ENCODE measurements at regions not wholly inside any gene's neighbourhood (a gene's known extent, or its start where the extent isn't known, plus 50 kb on each side); places are given as distances from the start of the nearest gene placed in this dataset.

DNA sequence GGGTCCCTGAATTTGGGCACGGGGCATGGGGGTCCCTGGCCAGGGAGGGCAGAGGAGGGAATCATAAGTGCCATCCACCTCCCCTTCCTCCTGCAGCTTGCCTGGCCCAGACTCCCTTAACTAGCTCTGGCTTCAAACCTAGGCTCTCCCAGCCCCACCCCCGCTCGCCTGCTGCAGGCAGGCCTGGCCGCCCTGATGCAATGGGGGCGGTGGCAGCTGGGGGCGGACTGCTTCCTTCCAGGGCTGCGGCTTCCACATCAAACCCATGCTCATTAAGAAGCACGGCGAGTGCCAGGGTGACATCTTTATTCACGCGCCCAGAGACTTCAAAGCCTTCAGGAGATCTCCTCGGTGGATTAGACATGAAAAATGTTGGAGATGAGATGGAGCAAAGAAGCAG is 123.1 kb downstream of the TPRA1 start:
- peaks cover 4% of the 10 kb centered on the region for H3K9me3 Mint-ChIP-seq
- peaks cover 7% of the 10 kb centered on the region for H3K4me1 ChIP-seq (ENCODE audit: control insufficient read depth, insufficient read depth, low read length)
- no peak overlapping the region for H3K27ac Mint-ChIP-seq
- H3K9me3 ChIP-seq (ENCODE audit: control insufficient read depth, low read length) = no peaks in the 10 kb centered on the region
- no peaks in the 10 kb centered on the region for H3K36me3 ChIP-seq (ENCODE audit: control insufficient read depth, insufficient read depth, low read length)
- H3K4me3 Mint-ChIP-seq = no peak overlapping the region
- peaks cover 9% of the 10 kb centered on the region for H3K27me3 Mint-ChIP-seq (ENCODE audit: insufficient read depth)
- H3K4me1 Mint-ChIP-seq = peaks cover 8% of the 10 kb centered on the region
- no peak overlapping the region for H3K4me3 ChIP-seq (ENCODE audit: low read length)
- TF ChIP-seq, protein P1, sequence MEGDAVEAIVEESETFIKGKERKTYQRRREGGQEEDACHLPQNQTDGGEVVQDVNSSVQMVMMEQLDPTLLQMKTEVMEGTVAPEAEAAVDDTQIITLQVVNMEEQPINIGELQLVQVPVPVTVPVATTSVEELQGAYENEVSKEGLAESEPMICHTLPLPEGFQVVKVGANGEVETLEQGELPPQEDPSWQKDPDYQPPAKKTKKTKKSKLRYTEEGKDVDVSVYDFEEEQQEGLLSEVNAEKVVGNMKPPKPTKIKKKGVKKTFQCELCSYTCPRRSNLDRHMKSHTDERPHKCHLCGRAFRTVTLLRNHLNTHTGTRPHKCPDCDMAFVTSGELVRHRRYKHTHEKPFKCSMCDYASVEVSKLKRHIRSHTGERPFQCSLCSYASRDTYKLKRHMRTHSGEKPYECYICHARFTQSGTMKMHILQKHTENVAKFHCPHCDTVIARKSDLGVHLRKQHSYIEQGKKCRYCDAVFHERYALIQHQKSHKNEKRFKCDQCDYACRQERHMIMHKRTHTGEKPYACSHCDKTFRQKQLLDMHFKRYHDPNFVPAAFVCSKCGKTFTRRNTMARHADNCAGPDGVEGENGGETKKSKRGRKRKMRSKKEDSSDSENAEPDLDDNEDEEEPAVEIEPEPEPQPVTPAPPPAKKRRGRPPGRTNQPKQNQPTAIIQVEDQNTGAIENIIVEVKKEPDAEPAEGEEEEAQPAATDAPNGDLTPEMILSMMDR (conservative IDR thresholded peaks at IDR 0.05) = no peak
- H3K27ac ChIP-seq (ENCODE audit: low read depth, low read length) = no peak overlapping the region
- H3K9ac ChIP-seq (ENCODE audit: extremely low read depth, low read length, poor library complexity, severe bottlenecking) = no peak overlapping the region
- H3K27me3 ChIP-seq (ENCODE audit: control insufficient read depth, insufficient read depth, low read length, poor library complexity, severe bottlenecking) = no peaks in the 10 kb centered on the region
- WGBS, 2 experiments (ENCODE audit: insufficient coverage in 1 of 2, insufficient read length in 1 of 2) = 79 to 82% methylated on average over 8 to 12 of the region's 12 CpGs
- DNase-seq = peak; percentile 65
- no peaks in the 10 kb centered on the region for H3K36me3 Mint-ChIP-seq (ENCODE audit: low read depth)

- H3K27me3 ChIP-seq (ENCODE audit: control insufficient read depth, insufficient read depth, low read length, poor library complexity, severe bottlenecking) = no peaks in the 10 kb centered on the region
- WGBS, 2 experiments (ENCODE audit: insufficient coverage in 1 of 2, insufficient read length in 1 of 2) = 80 to 97% methylated on average over 6 to 7 of the region's 7 CpGs
- Mint-ChIP-seq H3K27ac (no peak overlapping the region), H3K9me3 (peaks cover 4% of the 10 kb centered on the region), H3K36me3 (ENCODE audit: low read depth) (no peaks in the 10 kb centered on the region), H3K4me1 (peaks cover 2% of the 10 kb centered on the region), H3K27me3 (ENCODE audit: insufficient read depth) (peaks cover 23% of the 10 kb centered on the region), H3K4me3 (no peak overlapping the region)
- no peak overlapping the region for H3K27ac ChIP-seq (ENCODE audit: low read depth, low read length)
- H3K4me1 ChIP-seq (ENCODE audit: control insufficient read depth, insufficient read depth, low read length) = no peaks in the 10 kb centered on the region
- H3K36me3 ChIP-seq (ENCODE audit: control insufficient read depth, insufficient read depth, low read length) = no peaks in the 10 kb centered on the region
- no peak for DNase-seq
- TF ChIP-seq, protein P1 (conservative IDR thresholded peaks at IDR 0.05) = no peak
- H3K4me3 ChIP-seq (ENCODE audit: low read length) = no peak overlapping the region
- no peaks in the 10 kb centered on the region for H3K9me3 ChIP-seq (ENCODE audit: control insufficient read depth, low read length)
- H3K9ac ChIP-seq (ENCODE audit: extremely low read depth, low read length, poor library complexity, severe bottlenecking) = no peak overlapping the region
Observed at GRCh38 chr3:127464642-127465041, 125.9 kb downstream of the TPRA1 start.

DNA sequence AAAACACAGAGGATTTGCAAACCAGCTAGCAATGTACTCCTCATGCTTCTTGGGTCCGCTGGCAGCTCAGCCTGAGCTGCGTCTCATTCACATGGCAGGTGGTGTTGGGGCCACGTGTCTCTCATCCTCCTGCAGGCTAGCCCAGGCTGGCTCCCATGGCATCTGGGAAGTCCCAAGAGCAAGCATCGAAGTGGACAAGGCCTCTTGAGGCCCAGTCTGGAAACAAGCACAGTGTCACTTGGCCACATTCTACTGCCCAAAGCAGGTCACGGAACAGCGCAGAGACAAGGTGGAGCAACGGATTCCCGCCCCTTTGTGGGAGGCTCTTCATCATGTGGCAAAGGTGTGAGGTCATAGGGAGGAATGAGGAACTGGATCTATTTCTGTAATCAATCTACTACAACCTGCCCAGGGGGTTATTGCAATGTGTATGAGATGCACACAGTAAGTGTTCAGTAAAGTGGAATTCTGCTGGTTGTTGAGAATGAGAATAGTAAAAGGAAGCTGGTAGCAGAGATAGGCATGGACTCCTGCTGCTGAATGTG is 128.3 kb downstream of the TPRA1 start:
- Histone ChIP-seq H3K9ac (ENCODE audit: extremely low read depth, low read length, poor library complexity, severe bottlenecking) (no peak overlapping the region), H3K4me3 (ENCODE audit: low read length) (no peak overlapping the region), H3K27me3 (ENCODE audit: control insufficient read depth, insufficient read depth, low read length, poor library complexity, severe bottlenecking) (peaks cover 15% of the 10 kb centered on the region), H3K27ac (ENCODE audit: low read depth, low read length) (no peak overlapping the region), H3K9me3 (ENCODE audit: control insufficient read depth, low read length) (no peaks in the 10 kb centered on the region), H3K4me1 (ENCODE audit: control insufficient read depth, insufficient read depth, low read length) (no peaks in the 10 kb centered on the region), H3K36me3 (ENCODE audit: control insufficient read depth, insufficient read depth, low read length) (no peaks in the 10 kb centered on the region)
- Mint-ChIP-seq H3K4me1 (peaks cover 4% of the 10 kb centered on the region), H3K27ac (no peak overlapping the region), H3K4me3 (no peak overlapping the region), H3K27me3 (ENCODE audit: insufficient read depth) (peaks cover 40% of the 10 kb centered on the region), H3K36me3 (ENCODE audit: low read depth) (no peaks in the 10 kb centered on the region), H3K9me3 (no peaks in the 10 kb centered on the region)
- TF ChIP-seq, protein P1 (conservative IDR thresholded peaks at IDR 0.05) = no peak
- no peak for DNase-seq
- 85 to 88% methylated on average over 8 of the region's 8 CpGs for WGBS, 2 experiments (ENCODE audit: insufficient coverage in 1 of 2, insufficient read length in 1 of 2)
